ENCODE measurements at regions not wholly inside any gene's neighbourhood (a gene's known extent, or its start where the extent isn't known, plus 50 kb on each side); places are given as distances from the start of the nearest gene placed in this dataset.

- H3K4me2 ChIP-seq = no peak overlapping the region
- no peak for DNase-seq (ENCODE audit: low read depth in 1 of 2, low spot score in 1 of 2)
- H3K9me3 ChIP-seq = peaks cover 10% of the 10 kb centered on the region; the same call in 1 of the 3 replicates
- FAIRE-seq = no peak
- 80% methylated on average over 2 of the region's 2 CpGs for WGBS (ENCODE audit: missing lambda C conversion rate)
- no peak overlapping the region for H3K4me3 ChIP-seq
- H3K27ac ChIP-seq = no peak overlapping the region
- no peak for ATAC-seq
- ChIA-PET POLR2A (no interaction called here), CTCF (no interaction called here)
- no peaks in the 10 kb centered on the region for H3K4me1 ChIP-seq
- TF ChIP-seq FOXS1 (CRISPR knock-in tag; IDR thresholded peaks at IDR 0.05) (no peak), JUN (IDR thresholded peaks at IDR 0.05) (no peak), E2F6 (IDR thresholded peaks at IDR 0.05; ENCODE audit: borderline replicate concordance, low read depth) (no peak), RFX5 (IDR thresholded peaks at IDR 0.05) (no peak), HOXB5 (CRISPR knock-in tag; IDR thresholded peaks at IDR 0.05) (no peak), ELK1 (IDR thresholded peaks at IDR 0.05; ENCODE audit: low read depth, low read length) (no peak), EP300 (IDR thresholded peaks at IDR 0.05) (no peak)
Observed at GRCh38 chr4:102422843-102423242, 77.6 kb upstream of the SLC39A8 start.

GRCh38 chr4:102423375-102423774 lies 77.8 kb upstream of the NFKB1 start:
- CTCF ChIA-PET = no interaction called here
- FAIRE-seq (no peak), DNase-seq (ENCODE audit: low read depth in 1 of 2, low spot score in 1 of 2) (no peak)

GRCh38 chr4:102427371-102427998 lies 73.7 kb upstream of the NFKB1 start:
- Histone ChIP-seq H3K4me1 (peaks cover 8% of the 10 kb centered on the region), H3K4me3 (no peak overlapping the region), H3K27ac (no peak overlapping the region), H3K4me2 (no peak overlapping the region), H3K9me3 (peaks cover 9% of the 10 kb centered on the region; the same call in 1 of the 3 replicates)
- FAIRE-seq (no peak), DNase-seq (ENCODE audit: low read depth in 1 of 2, low spot score in 1 of 2) (no peak), ATAC-seq (no peak)
- 82% methylated on average over 3 of the region's 3 CpGs for WGBS (ENCODE audit: missing lambda C conversion rate)
- POLR2A ChIA-PET = no interaction called here
- TF ChIP-seq ESRRA (IDR thresholded peaks at IDR 0.05; ENCODE audit: borderline replicate concordance, low read length) (no peak), TFCP2L1 (CRISPR knock-in tag; IDR thresholded peaks at IDR 0.05) (no peak), ZSCAN20 (CRISPR knock-in tag; IDR thresholded peaks at IDR 0.05) (no peak), RFX5 (IDR thresholded peaks at IDR 0.05) (no peak), REST (IDR thresholded peaks at IDR 0.05) (no peak), NPAS2 (CRISPR knock-in tag; IDR thresholded peaks at IDR 0.05; ENCODE audit: borderline replicate concordance) (no peak), CTCF (IDR thresholded peaks at IDR 0.05) (no peak), FOXS1 (CRISPR knock-in tag; IDR thresholded peaks at IDR 0.05) (no peak), HMGXB4 (CRISPR knock-in tag; IDR thresholded peaks at IDR 0.05; ENCODE audit: borderline replicate concordance) (no peak), EP300 (IDR thresholded peaks at IDR 0.05) (no peak), NFE2L2 (conservative IDR thresholded peaks at IDR 0.05; ENCODE audit: low read length) (no peak), CBX2 (IDR thresholded peaks at IDR 0.05; ENCODE audit: borderline replicate concordance, low read depth) (no peak), POLR2A (IDR thresholded peaks at IDR 0.05; ENCODE audit: low read length) (no peak), ATOH8 (CRISPR knock-in tag; IDR thresholded peaks at IDR 0.05; ENCODE audit: low read depth) (no peak), PBX3 (IDR thresholded peaks at IDR 0.05) (no peak), NR3C1 (IDR thresholded peaks at IDR 0.05) (no peak)
- CTCF ChIA-PET = interaction anchor here (0.8 to 1.3 kb wide), 2 partner anchors 13 to 83 kb away, joined by 3 read pairs; no protein-coding TSS in a partner anchor

More at GRCh38 chr4:102423375-102423774, 77.8 kb upstream of the NFKB1 start:
- ATAC-seq = no peak
- H3K27ac ChIP-seq = no peak overlapping the region
- no peak overlapping the region for H3K4me2 ChIP-seq
- POLR2A ChIA-PET = no interaction called here
- H3K4me1 ChIP-seq = no peaks in the 10 kb centered on the region
- TF ChIP-seq HOXB5 (CRISPR knock-in tag; IDR thresholded peaks at IDR 0.05) = no peak
- TF ChIP-seq SREBF2 (IDR thresholded peaks at IDR 0.05) = no peak
- peaks cover 10% of the 10 kb centered on the region; the same call in 1 of the 3 replicates for H3K9me3 ChIP-seq
- H3K4me3 ChIP-seq = no peak overlapping the region
